BE2C (cell line): ENCODE measurements at regions not wholly inside any gene's neighbourhood (a gene's known extent, or its start where the extent isn't known, plus 50 kb on each side); places are given as distances from the start of the nearest gene placed in this dataset.

Experiments used
- DNase-seq: peaks from one replicate; pipeline ENCODE4 v3.0.0-alpha.2; 2020
- H3K27me3 ChIP-seq: fragments of 250-450 bp; sonication (Bioruptor Pico); 2 replicates; pipeline ENCODE4 v1.5.1; 2020; ENCODE audit warnings: mild to moderate bottlenecking
- H3K36me3 ChIP-seq: fragments of 250-450 bp; sonication (Bioruptor Pico); 2 replicates; pipeline ENCODE4 v1.5.1; 2020; ENCODE audit warnings: mild to moderate bottlenecking
- H3K4me1 ChIP-seq: fragments of 250-450 bp; sonication (Bioruptor Pico); 2 replicates; pipeline ENCODE4 v1.5.1; 2020
- H3K4me3 ChIP-seq: 2 replicates; pipeline ENCODE4 v1.5.1; 2011; ENCODE audit warnings: low read depth, low read length
- H3K9me3 ChIP-seq: fragments of 250-450 bp; sonication (Bioruptor Pico); 2 replicates; pipeline ENCODE4 v1.5.1; 2020
- TF ChIP-seq, protein P1 (sequence below): IDR thresholded peaks from 2 replicates; pipeline ENCODE4 v1.5.1; 2012; ENCODE audit warnings: mild to moderate bottlenecking, low read depth, low read length

DNA sequence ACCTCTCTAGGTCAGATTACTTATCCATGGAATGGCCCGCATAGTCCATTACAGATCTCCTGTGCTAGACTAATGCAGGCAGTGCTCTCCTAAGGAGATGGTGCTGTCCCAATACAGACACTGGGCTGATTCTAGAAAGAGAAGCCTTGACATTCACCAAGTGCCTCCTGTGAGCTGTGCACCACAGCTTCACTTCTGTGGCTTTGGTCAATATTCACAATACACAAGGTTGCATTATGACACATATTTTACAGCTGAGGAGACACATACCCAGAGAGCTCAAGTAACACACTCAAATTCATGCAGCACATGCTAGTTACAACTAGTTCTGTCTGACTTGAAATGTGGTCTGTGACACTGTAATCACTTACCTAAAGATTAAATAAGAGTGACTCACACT is 59.4 kb upstream of the LRRC8B start:
- Histone ChIP-seq H3K36me3 (no peaks in the 10 kb centered on the region), H3K4me1 (no peaks in the 10 kb centered on the region), H3K27me3 (no peaks in the 10 kb centered on the region), H3K9me3 (no peaks in the 10 kb centered on the region), H3K4me3 (no peak overlapping the region)
- TF ChIP-seq, protein P1, sequence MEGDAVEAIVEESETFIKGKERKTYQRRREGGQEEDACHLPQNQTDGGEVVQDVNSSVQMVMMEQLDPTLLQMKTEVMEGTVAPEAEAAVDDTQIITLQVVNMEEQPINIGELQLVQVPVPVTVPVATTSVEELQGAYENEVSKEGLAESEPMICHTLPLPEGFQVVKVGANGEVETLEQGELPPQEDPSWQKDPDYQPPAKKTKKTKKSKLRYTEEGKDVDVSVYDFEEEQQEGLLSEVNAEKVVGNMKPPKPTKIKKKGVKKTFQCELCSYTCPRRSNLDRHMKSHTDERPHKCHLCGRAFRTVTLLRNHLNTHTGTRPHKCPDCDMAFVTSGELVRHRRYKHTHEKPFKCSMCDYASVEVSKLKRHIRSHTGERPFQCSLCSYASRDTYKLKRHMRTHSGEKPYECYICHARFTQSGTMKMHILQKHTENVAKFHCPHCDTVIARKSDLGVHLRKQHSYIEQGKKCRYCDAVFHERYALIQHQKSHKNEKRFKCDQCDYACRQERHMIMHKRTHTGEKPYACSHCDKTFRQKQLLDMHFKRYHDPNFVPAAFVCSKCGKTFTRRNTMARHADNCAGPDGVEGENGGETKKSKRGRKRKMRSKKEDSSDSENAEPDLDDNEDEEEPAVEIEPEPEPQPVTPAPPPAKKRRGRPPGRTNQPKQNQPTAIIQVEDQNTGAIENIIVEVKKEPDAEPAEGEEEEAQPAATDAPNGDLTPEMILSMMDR, result no peak
- DNase-seq, result no peak

DNA sequence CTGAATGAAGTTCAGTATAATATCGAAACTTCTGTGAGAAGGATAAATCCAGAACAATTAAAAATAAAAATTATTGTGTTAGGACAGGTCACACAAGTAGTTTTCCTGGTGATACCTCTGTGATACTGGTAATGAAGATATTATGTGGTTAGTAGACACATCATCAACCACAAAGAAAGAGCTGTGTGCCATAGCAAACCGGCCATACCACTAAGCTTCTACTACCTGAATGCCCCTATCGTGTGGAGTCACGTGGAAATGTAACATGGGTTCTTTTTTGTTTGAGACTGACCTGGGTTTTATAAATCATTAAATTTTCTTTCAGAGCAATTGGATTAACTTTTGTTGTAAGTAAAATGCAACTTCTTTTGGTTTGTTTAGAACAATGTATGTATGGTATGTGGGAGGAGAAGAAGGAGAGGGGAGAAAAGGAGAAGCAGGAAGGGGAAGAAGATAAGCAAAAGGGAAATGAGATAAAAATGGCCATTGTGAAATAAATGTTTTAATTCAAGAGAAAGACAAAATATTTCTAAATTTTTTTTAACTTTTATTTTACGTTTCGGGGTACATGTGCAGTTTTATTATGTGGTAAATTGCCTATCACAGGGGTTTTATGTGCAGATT is 58.2 kb upstream of the LRRC8B start:
- H3K9me3 ChIP-seq, result no peaks in the 10 kb centered on the region
- H3K36me3 ChIP-seq, result no peaks in the 10 kb centered on the region
- no peak overlapping the region for H3K4me3 ChIP-seq
- DNase-seq, result no peak
- TF ChIP-seq, protein P1, result no peak
- no peaks in the 10 kb centered on the region for H3K4me1 ChIP-seq
- H3K27me3 ChIP-seq, result no peaks in the 10 kb centered on the region

DNA sequence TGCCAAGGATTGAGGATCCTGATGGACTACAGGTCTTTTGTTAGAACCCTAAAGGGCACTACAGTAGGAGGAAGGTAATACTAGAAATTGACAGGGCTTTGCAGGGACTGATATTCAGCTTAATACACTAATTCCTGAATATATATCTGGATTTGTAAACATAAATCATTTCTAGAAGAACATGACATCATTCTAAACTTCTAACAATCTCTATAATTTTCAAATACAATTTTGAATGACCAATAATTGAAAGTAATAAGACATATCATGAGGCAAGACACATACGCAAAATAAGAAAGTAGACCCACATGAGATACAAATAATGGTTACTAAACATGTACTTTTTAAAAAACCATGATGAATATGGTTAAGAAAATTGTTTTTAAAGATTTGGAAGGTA is 52.4 kb upstream of the LRRC8B start:
- TF ChIP-seq, protein P1, result no peak
- H3K4me3 ChIP-seq, result no peak overlapping the region
- no peaks in the 10 kb centered on the region for H3K9me3 ChIP-seq
- H3K4me1 ChIP-seq, result no peaks in the 10 kb centered on the region
- H3K27me3 ChIP-seq, result no peaks in the 10 kb centered on the region
- no peak for DNase-seq
- no peaks in the 10 kb centered on the region for H3K36me3 ChIP-seq

DNA sequence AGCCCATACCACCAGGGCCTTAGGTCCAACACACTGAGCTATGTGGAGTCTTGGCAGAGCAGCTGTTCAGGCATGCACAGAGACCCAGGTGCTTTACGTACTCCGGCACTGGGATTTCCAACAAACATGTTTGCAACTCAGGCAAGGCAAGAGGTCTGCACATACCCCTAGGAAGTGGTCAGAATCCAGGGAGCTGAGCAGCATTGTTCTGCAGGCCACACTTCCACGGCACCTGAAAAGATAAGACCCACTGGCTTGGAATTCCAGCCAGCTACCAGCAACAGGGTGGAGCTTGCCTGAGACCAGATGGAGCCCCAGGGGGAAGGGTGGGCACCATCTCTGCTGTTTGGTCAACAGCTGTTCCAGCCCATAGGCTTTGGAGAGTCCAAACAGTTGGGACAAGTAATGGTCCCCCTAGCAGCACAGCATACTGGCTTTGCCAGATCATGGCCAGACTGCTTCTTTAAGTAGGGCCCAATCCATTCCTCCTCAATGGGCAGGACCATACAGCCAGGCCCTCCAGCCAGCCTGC is 51.7 kb upstream of the LRRC8B start:
- H3K36me3 ChIP-seq, result no peaks in the 10 kb centered on the region
- no peaks in the 10 kb centered on the region for H3K4me1 ChIP-seq
- no peak for DNase-seq
- TF ChIP-seq, protein P1, result no peak
- H3K4me3 ChIP-seq, result no peak overlapping the region
- no peaks in the 10 kb centered on the region for H3K9me3 ChIP-seq
- no peaks in the 10 kb centered on the region for H3K27me3 ChIP-seq
